Fibroblast of skin of back (primary cell): ENCODE measurements at regions not wholly inside any gene's neighbourhood (a gene's known extent, or its start where the extent isn't known, plus 50 kb on each side); places are given as distances from the start of the nearest gene placed in this dataset.
"Not testable (repeated sequence)": the region's sequence is repeated elsewhere in the genome, so short reads cannot be mapped to it uniquely, and the experiment has no call there.

Source experiments
- DNase-seq: peaks from one replicate; pipeline ENCODE4 v3.0.0-alpha.2; 2013

DNA sequence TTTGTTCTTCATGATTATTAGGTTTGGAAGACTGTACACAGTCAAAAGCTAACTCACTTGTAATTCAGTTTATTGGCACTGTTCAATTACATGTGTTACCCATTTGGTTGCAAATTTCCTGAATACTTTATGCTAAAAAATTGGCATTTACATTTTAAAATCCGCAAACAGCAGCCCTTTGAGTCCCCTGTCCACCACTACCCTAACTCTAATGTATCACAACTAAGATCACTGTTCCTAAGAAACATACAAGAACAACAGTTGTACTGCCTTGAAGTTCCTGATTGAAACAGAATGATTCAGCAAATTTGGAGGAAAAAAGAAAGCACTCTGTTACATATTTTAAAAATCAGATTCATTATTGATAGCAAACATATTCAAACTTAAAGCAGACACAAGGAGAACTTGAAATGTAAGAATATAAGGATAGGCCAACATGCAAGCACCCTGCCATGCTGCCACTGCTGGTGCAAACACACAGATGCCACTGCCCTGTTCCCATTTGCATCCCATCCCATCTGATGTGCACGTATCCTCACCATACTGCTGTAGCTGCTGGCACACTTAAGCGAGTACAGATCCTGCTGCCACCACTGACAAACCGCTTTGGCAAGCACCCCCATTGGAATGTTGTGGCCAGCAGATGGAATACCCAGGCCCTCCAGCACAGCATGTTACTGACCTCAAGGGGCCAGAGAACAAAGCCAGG lies 343.4 kb downstream of the PPP1R2C start:
- DNase-seq, result no peak

GRCh38 chrX:42432552-42432951 lies 345.4 kb downstream of the PPP1R2C start:
- DNase-seq, result no peak

DNA sequence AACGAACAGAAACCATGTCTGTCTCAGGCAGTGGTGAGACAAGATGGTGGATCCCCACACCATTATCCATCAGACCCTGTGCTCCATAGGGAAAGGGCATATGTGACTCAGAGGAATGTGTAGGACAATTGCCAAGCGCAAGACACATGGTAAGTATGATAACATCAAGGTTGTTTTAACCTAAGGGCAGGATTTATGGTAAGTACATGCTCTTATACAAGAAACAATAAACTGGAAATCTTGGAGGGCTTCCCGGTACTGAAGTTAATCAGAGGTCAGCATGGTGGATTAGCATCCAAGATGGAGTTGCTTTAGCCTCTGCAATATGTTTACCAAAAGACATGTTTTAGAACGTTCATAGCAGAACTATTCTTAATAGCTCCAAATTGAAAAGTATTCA lies 355.0 kb downstream of the PPP1R2C start:
- no peak for DNase-seq

DNA sequence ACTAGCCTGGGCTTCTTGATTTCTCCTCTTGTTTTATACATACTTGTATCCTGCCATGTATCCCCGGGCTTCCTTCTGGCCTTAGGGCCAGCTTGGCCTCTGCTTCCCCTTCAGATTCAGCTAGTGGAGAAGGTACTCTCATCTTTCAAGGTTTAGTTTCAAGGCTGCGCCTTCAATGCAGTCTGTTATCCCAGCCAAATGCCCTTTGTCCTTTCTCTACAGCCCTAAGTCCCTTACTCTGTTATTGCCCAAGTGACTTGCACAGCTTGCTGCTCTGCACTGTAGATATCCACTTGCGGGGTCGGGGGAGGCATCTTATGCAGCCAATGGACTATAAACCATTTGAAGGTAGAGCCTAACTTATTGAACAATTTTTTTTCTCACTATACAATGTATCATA lies 357.5 kb downstream of the PPP1R2C start:
- DNase-seq, result no peak

GRCh38 chrX:42415636-42416035 lies 362.3 kb downstream of the PPP1R2C start:
- no peak for DNase-seq

- DNase-seq, result no peak
Observed at GRCh38 chrX:42414057-42414456, 363.9 kb downstream of the PPP1R2C start.

GRCh38 chrX:42399632-42400024 lies 378.3 kb downstream of the PPP1R2C start:
- no peak for DNase-seq

DNA sequence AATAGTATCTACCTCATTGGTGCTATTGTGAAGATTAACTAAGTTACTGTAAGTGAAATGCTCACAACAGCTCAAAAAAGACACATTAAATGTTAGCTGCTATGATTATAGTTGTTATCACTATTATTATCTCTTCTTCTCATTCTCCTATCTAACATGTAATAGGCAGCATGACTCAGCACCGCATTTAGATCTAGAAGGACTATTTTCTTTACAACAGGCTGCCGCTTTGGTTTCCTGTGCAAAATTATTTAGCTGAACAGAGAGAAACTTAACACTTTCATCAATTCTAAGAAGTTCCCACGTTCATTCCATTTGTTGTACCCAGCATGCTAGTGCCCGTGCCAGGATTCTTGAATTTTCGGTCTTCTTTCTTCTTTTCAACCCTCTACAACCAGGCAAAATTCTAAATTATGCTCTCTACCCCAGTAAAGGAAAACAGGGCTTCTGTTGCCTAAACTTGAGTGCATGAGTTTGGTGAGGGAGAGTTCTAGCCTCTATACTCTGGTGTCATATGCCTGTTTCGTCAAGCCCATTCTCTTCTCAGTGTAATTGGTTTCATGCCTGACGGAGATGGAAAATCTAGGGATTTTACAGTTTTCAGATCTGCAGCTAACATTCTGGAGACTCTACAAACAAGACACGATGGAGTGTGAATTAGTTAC lies 378.9 kb downstream of the PPP1R2C start:
- no peak for DNase-seq

- no peak for DNase-seq
Observed at GRCh38 chrX:42396136-42396535, 381.8 kb downstream of the PPP1R2C start.

- DNase-seq, result no peak
Observed at GRCh38 chrX:42392846-42393245, 385.1 kb downstream of the PPP1R2C start.

DNA sequence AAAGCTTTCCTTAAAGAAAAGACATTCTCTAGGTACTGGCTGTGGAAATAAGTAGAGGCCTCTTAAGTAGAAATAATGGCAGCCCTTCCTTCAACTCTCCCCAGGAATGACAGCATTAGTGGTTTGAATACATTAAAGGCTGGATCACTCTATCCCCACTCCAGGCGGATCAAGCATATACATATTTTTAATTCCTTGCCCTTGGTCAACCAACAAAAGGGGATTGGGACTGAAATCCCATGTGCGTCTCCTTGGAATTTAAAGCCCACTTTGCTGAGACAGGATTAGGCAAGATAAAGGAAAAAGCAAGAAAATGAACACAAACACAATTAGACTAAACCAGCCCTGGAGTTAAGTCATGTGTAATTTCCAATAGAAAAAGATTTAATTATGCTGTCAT lies 391.3 kb downstream of the PPP1R2C start:
- DNase-seq, result no peak

- no peak for DNase-seq
Observed at GRCh38 chrX:42385730-42386129, 392.2 kb downstream of the PPP1R2C start.

DNA sequence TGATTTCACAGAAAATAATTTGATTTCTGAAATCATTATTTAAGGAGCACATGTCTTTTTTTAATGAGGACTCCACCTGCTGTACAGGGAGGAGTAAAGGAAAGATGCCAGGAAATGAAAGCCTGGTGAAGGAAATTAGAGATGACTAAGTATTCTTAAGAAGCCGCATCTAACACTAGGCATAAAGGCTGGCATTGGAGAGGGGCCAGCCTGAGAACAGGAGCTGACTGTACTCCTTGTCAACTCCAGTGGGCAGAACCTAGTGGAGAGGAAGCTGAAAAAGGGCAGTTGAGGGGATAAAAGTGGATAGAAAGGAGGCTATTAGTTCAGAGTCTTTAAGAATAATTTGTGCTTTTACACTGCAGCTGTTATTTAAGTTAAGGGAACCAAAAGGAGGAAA lies 393.0 kb downstream of the PPP1R2C start:
- no peak for DNase-seq

GRCh38 chrX:42378857-42379256 lies 399.1 kb downstream of the PPP1R2C start:
- no peak for DNase-seq

DNA sequence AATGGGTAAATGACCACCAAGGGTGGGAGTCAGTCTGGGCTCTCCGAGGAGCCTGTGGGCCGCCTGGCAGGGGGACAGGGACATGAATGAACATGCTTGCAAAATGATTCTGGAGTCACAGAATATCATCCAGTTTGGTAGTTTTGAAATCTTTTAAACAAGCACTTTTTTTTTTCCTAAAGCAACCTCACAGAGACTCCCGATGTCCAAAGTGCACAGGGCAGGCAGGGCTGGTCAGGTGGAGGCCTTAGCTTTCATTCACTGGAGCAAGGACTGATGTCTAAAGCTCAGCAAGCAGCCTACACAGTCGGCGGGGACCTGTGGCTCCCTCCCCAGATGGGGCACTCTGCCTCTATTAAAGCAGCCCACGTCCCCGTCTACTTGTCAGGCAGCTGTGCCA lies 402.9 kb downstream of the PPP1R2C start:
- no peak for DNase-seq

- no peak for DNase-seq
Observed at GRCh38 chrX:42366181-42366580, 411.8 kb downstream of the PPP1R2C start.

- DNase-seq, result no peak
Observed at GRCh38 chrX:42362219-42362618, 415.7 kb downstream of the PPP1R2C start.

DNA sequence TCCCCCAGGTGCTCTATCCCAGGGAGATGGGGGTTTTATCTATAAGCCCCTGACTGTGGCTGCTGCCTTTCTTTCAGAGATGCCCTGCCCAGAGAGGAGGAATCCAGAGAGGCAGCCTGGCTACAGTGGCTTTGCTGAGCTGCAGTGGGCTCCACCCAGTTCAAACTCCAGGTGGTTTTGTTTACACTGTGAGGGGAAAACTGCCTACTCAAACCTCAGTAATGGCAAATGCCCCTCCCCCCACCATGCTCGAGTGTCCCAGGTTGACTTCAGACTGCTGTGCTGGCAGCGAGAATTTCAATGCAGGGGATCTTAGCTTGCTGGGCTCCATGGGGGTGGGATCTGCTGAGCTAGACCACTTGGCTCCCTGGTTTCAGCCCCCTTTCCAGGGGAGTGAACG lies 419.6 kb upstream of the CASK start:
- not testable (repeated sequence) for DNase-seq
